Neural crest cell (in vitro differentiated cells): ENCODE measurements at regions not wholly inside any gene's neighbourhood (a gene's known extent, or its start where the extent isn't known, plus 50 kb on each side); places are given as distances from the start of the nearest gene placed in this dataset.

Source experiments
- DNase-seq: peaks from one replicate; pipeline ENCODE4 v3.0.0; 2021; ENCODE audit warnings: low read depth, mixed read lengths, low spot score
- H3K27ac Mint-ChIP-seq: one replicate; pipeline ENCODE4 v1.8.0; 2021; ENCODE audit warnings: mild to moderate bottlenecking, mixed read lengths; ENCODE audit not compliant: unreplicated experiment
- H3K27me3 Mint-ChIP-seq: 2 replicates; pipeline ENCODE4 v1.8.0; 2021; ENCODE audit warnings: low read depth, mild to moderate bottlenecking, mixed read lengths
- H3K36me3 Mint-ChIP-seq: 2 replicates; pipeline ENCODE4 v1.8.0; 2021; ENCODE audit warnings: low read depth, mild to moderate bottlenecking, mixed read lengths
- H3K4me1 Mint-ChIP-seq: 2 replicates; pipeline ENCODE4 v1.8.0; 2021; ENCODE audit warnings: mixed read lengths
- H3K4me3 Mint-ChIP-seq: one replicate; pipeline ENCODE4 v1.8.0; 2021; ENCODE audit warnings: mild to moderate bottlenecking, mixed read lengths
- H3K9me3 Mint-ChIP-seq: 2 replicates; pipeline ENCODE4 v1.8.0; 2021; ENCODE audit warnings: mixed read lengths
- TF ChIP-seq, protein P1 (sequence below): fragments of 200-600 bp; sonication (generic); conservative IDR thresholded peaks from 2 replicates; pipeline ENCODE4 v1.5.0; 2021; ENCODE audit warnings: antibody characterized with exemption, mild to moderate bottlenecking

DNA sequence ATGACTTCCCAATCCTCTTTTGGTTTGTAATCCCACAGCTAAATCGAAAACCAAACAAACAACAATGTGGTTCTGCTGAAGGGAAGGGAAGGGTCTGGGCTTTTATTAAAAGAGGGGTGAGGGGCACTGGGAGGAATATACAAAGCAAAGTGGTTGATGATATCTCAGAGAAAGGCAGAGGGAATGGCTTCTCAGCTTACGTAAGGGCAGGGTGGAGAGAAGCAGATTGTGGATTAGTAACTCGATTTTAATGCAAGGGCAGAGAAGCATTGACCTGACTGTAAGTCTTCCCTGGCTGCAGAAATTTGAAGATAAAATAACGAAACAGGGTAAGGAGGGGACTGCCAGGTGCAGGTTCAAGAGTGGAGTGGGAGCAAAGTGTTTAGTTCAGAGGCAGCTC is 438.2 kb upstream of the LRRC7 start:
- TF ChIP-seq, protein P1, sequence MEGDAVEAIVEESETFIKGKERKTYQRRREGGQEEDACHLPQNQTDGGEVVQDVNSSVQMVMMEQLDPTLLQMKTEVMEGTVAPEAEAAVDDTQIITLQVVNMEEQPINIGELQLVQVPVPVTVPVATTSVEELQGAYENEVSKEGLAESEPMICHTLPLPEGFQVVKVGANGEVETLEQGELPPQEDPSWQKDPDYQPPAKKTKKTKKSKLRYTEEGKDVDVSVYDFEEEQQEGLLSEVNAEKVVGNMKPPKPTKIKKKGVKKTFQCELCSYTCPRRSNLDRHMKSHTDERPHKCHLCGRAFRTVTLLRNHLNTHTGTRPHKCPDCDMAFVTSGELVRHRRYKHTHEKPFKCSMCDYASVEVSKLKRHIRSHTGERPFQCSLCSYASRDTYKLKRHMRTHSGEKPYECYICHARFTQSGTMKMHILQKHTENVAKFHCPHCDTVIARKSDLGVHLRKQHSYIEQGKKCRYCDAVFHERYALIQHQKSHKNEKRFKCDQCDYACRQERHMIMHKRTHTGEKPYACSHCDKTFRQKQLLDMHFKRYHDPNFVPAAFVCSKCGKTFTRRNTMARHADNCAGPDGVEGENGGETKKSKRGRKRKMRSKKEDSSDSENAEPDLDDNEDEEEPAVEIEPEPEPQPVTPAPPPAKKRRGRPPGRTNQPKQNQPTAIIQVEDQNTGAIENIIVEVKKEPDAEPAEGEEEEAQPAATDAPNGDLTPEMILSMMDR = no peak
- DNase-seq = no peak
- peak overlapping the region; percentile 46 for H3K27ac Mint-ChIP-seq

DNA sequence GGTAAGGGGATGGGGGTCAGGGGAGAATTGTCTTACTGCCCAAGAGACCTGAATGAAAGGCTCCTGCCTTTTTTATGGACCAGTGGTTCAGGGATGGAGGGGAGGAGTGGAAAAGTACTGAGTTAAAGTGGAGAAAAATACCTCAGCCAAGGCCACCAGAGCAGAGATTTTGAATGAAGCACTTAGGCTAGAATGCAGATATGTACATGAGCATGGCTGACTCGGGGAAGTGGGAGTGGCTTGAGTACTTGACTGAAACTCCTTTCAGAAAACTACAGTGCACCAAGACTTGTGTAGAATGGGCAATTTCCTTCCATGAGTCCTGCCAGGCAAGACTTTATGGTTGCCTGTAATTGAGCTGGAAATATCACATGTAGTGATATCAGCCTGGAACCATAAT is 429.6 kb upstream of the LRRC7 start:
- Mint-ChIP-seq H3K27me3 (no peaks in the 10 kb centered on the region), H3K4me1 (no peaks in the 10 kb centered on the region), H3K36me3 (peaks cover 5% of the 10 kb centered on the region), H3K27ac (no peak overlapping the region), H3K9me3 (peaks cover 8% of the 10 kb centered on the region), H3K4me3 (no peak overlapping the region)
- TF ChIP-seq, protein P1 = no peak
- no peak for DNase-seq

More for the DNA sequence above, 438.2 kb upstream of the LRRC7 start:
- Mint-ChIP-seq H3K9me3 (peaks cover 3% of the 10 kb centered on the region), H3K4me1 (peaks cover 4% of the 10 kb centered on the region), H3K4me3 (no peak overlapping the region), H3K36me3 (no peaks in the 10 kb centered on the region), H3K27me3 (no peaks in the 10 kb centered on the region)

DNA sequence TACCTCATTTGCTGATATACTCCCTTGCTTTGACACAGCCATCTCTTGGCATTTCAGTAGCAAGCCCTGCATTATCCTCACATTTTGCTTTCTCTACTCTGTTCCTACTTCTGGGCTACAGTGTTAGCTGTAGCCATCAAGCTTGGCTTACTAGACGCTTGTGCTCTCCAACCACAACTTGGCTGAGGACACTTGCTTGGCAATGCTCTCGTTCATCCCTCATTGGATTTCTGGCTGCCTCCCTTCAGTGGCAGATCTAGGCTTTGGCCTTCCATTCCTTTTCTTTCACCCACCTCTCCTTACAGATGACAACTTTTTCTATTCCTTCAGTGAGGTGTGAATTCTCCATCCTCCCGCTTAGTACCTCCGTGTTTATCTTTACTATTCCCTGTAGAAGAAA is 428.7 kb upstream of the LRRC7 start:
- TF ChIP-seq, protein P1 = no peak
- Mint-ChIP-seq H3K27me3 (no peaks in the 10 kb centered on the region), H3K27ac (no peak overlapping the region), H3K4me3 (no peak overlapping the region), H3K36me3 (peaks cover 5% of the 10 kb centered on the region), H3K4me1 (no peaks in the 10 kb centered on the region), H3K9me3 (peaks cover 8% of the 10 kb centered on the region)
- no peak for DNase-seq

DNA sequence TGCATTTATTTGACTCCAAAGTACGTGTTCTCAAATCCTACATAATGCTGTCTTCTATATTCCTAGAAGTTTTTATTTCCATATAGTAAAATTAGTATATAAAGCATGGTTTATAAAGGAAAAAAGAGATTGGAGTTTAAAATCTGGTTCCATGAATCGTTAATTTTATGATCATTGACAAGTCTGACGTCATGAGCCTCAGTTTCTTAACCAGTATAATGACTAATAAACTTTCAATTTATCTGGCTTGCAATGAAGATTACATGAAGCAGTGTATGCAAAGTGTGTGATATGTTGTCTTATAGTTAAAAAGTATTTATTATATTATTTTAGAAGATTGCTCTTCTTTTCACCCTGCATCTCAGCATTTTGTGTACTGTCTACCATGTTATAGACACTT is 421.4 kb upstream of the LRRC7 start:
- H3K36me3 Mint-ChIP-seq = no peaks in the 10 kb centered on the region
- no peaks in the 10 kb centered on the region for H3K4me1 Mint-ChIP-seq
- no peaks in the 10 kb centered on the region for H3K9me3 Mint-ChIP-seq
- DNase-seq = no peak
- TF ChIP-seq, protein P1 = no peak
- no peaks in the 10 kb centered on the region for H3K27me3 Mint-ChIP-seq
- no peak overlapping the region for H3K27ac Mint-ChIP-seq
- no peak overlapping the region for H3K4me3 Mint-ChIP-seq

DNA sequence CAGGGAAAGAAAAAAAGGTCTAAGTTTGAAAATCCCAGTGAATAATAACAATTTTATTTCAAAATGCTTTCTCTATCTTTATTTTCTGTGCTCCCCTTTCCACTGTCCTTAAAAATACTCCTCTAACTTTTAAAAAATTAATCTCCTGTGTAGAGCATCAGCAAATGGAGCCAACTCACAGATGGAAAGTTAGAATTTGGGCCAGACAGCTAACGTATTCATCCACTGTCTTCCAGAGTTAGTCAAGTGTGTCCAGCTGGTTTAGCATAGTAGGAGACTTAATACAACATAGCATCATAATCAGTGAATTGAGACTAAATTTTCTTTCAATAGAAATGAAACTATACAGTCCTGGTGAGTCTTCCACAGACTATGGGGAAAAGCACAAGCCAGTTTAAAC is 419.0 kb upstream of the LRRC7 start:
- TF ChIP-seq, protein P1 = no peak
- H3K27me3 Mint-ChIP-seq = no peaks in the 10 kb centered on the region
- H3K9me3 Mint-ChIP-seq = peaks cover 5% of the 10 kb centered on the region
- no peak overlapping the region for H3K27ac Mint-ChIP-seq
- DNase-seq = no peak
- H3K4me1 Mint-ChIP-seq = no peaks in the 10 kb centered on the region
- no peaks in the 10 kb centered on the region for H3K36me3 Mint-ChIP-seq
- H3K4me3 Mint-ChIP-seq = no peak overlapping the region
